ENCODE measurements at regions not wholly inside any gene's neighbourhood (a gene's known extent, or its start where the extent isn't known, plus 50 kb on each side); places are given as distances from the start of the nearest gene placed in this dataset.

DNA sequence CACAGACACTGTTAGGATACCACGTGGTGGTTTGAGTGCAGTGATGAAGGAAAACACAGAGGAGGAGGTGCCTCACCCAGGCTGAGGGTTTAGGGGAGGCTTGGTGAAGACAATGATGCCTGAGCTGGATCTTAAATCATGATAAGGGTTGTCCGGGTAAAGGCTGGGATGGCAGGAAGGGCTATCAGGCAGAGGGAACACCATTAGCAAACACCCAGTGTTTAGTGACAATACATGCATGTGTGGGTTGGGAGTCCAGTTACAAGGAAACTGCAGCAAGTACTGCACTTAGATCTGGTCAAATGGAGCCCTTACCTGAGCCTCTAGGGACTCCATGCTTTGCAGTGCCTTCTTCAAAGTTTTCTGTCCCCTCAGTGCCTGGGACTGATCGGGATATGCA is 79.8 kb upstream of the MBOAT2 start:
- intact Hi-C loops (cut with DNase I), result no loop called here
- WGBS, 3 donors, result 75 to 85% (median 78%) methylated on average over 3 of the region's 3 CpGs
- no peak for ATAC-seq

DNA sequence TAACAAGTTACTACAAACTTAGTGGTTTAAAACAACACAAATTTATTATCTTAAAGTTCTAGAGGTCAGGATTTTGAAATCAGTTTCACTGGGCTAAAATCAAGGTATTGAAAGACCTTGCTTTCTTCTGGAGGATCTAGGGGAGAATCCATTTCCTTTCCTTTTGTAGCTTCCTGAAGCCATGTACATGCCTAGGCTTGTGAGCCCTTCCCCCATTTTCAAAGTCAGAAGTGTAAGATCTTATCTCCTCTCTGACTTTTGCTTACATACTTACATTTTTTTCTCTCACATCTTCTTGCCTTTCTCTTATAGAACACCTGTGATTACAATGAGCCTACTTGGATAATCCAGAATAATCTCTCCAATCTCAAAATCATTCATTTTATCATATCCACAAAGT is 78.7 kb upstream of the MBOAT2 start:
- intact Hi-C loops (cut with DNase I), result no loop called here
- no peak for DNase-seq
- Histone ChIP-seq H3K4me1 (no peaks in the 10 kb centered on the region), H3K9me3 (no peaks in the 10 kb centered on the region), H3K27me3 (ENCODE audit: insufficient read depth in 3 of 3, low read length in 2 of 3) (no peaks in the 10 kb centered on the region), H3K27ac (no peak overlapping the region), H3K36me3 (ENCODE audit: insufficient read depth in 1 of 2, low read depth in 1 of 2) (no peaks in the 10 kb centered on the region), H3K4me3 (no peak overlapping the region)
- TF ChIP-seq, protein P1, sequence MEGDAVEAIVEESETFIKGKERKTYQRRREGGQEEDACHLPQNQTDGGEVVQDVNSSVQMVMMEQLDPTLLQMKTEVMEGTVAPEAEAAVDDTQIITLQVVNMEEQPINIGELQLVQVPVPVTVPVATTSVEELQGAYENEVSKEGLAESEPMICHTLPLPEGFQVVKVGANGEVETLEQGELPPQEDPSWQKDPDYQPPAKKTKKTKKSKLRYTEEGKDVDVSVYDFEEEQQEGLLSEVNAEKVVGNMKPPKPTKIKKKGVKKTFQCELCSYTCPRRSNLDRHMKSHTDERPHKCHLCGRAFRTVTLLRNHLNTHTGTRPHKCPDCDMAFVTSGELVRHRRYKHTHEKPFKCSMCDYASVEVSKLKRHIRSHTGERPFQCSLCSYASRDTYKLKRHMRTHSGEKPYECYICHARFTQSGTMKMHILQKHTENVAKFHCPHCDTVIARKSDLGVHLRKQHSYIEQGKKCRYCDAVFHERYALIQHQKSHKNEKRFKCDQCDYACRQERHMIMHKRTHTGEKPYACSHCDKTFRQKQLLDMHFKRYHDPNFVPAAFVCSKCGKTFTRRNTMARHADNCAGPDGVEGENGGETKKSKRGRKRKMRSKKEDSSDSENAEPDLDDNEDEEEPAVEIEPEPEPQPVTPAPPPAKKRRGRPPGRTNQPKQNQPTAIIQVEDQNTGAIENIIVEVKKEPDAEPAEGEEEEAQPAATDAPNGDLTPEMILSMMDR (IDR thresholded peaks at IDR 0.05), result no peak
- no peak for ATAC-seq

More for the DNA sequence above, 79.8 kb upstream of the MBOAT2 start:
- Histone ChIP-seq H3K4me1 (no peaks in the 10 kb centered on the region), H3K36me3 (ENCODE audit: insufficient read depth in 1 of 2, low read depth in 1 of 2) (no peaks in the 10 kb centered on the region), H3K4me3 (no peak overlapping the region), H3K9me3 (no peaks in the 10 kb centered on the region), H3K27me3 (ENCODE audit: insufficient read depth in 3 of 3, low read length in 2 of 3) (no peaks in the 10 kb centered on the region), H3K27ac (no peak overlapping the region)
- TF ChIP-seq, protein P1 (IDR thresholded peaks at IDR 0.05), result no peak
- no peak for DNase-seq

DNA sequence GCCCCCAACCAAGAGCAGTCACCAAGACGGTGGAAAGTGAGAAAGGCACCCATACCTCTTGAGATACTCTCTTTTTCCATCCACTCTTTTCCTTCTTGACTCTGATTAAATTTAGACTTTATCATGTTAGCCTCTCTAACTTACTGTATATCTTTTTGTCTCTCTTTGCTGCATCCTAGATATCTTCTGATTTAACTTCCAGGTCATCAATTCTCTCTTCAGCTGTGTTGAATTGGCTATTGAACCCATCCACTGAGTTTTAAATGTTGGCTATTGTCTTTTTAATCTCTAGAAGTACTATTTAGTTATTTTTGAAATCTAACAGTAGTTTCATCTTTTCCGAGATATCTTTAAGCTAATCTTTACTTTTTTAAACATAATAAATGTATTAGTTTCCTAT is 78.3 kb upstream of the MBOAT2 start:
- H3K36me3 ChIP-seq (ENCODE audit: insufficient read depth in 1 of 2, low read depth in 1 of 2), result no peaks in the 10 kb centered on the region
- H3K4me3 ChIP-seq, result no peak overlapping the region
- intact Hi-C loops (cut with DNase I), result no loop called here
- DNase-seq (no peak), ATAC-seq (no peak)
- H3K9me3 ChIP-seq, result no peaks in the 10 kb centered on the region
- no peaks in the 10 kb centered on the region for H3K27me3 ChIP-seq (ENCODE audit: insufficient read depth in 3 of 3, low read length in 2 of 3)
- WGBS, 3 donors, result 86 to 97% (median 95%) methylated on average over 2 of the region's 2 CpGs
- TF ChIP-seq, protein P1 (IDR thresholded peaks at IDR 0.05), result no peak
- no peak overlapping the region for H3K27ac ChIP-seq
- H3K4me1 ChIP-seq, result no peaks in the 10 kb centered on the region

DNA sequence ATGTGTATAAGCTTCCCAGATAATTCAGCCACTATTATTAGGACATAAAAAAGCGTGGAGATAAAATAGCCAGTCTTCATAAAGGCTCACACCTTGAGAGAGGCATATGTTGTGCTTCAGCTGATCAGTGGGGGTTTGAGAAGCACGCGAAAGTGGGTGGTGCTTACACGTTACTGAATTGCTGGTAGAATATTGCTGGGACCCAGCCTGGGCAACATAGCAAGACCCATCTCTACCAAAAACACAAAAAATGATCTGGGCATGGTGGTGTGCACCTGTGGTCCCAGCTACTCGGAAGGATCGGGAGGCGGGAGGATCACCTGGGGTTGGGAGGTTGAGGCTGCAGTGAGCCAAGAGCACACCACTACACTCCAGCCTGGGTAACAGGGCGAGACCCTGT is 74.9 kb upstream of the MBOAT2 start:
- WGBS, 3 donors, result 93 to 95% (median 93%) methylated on average over 8 of the region's 8 CpGs

DNA sequence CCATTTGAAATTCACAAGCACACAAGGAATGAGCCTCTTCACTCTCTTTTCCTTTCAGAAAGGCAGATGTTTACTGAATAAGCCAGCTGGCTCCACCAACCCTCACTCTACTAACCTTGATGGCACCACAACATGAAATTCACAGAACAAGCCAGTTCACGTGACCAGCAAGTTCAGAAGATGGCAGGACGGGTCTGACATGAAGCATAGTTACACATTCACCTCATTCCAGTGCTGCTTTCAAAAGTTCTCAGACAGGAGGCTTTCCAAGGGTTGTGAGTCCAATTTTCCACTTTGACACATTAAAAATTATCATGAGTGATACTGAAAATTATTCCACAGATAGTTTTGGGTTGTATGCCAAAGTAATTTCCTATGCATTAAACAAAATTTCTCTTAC is 74.2 kb upstream of the MBOAT2 start:
- no peak overlapping the region for H3K27ac ChIP-seq
- no peak overlapping the region for H3K4me3 ChIP-seq
- intact Hi-C loops (cut with DNase I), result no loop called here
- no peaks in the 10 kb centered on the region for H3K9me3 ChIP-seq
- TF ChIP-seq, protein P1 (IDR thresholded peaks at IDR 0.05), result no peak
- no peaks in the 10 kb centered on the region for H3K27me3 ChIP-seq (ENCODE audit: insufficient read depth in 3 of 3, low read length in 2 of 3)
- no peaks in the 10 kb centered on the region for H3K36me3 ChIP-seq (ENCODE audit: insufficient read depth in 1 of 2, low read depth in 1 of 2)
- H3K4me1 ChIP-seq, result no peaks in the 10 kb centered on the region
- no peak for DNase-seq
- no peak for ATAC-seq
- 65 to 83% (median 67%) methylated on average over 2 of the region's 2 CpGs for WGBS, 3 donors

More for the DNA sequence above, 74.9 kb upstream of the MBOAT2 start:
- intact Hi-C loops (cut with DNase I), result no loop called here
- Histone ChIP-seq H3K4me3 (no peak overlapping the region), H3K27ac (no peak overlapping the region), H3K36me3 (ENCODE audit: insufficient read depth in 1 of 2, low read depth in 1 of 2) (no peaks in the 10 kb centered on the region), H3K27me3 (ENCODE audit: insufficient read depth in 3 of 3, low read length in 2 of 3) (no peaks in the 10 kb centered on the region), H3K9me3 (no peaks in the 10 kb centered on the region), H3K4me1 (no peaks in the 10 kb centered on the region)
- TF ChIP-seq, protein P1 (IDR thresholded peaks at IDR 0.05), result no peak
- no peak for ATAC-seq
- no peak for DNase-seq
